SK-N-SH (cell line): ENCODE measurements at regions not wholly inside any gene's neighbourhood (a gene's known extent, or its start where the extent isn't known, plus 50 kb on each side); places are given as distances from the start of the nearest gene placed in this dataset.

Experiments
- CTCF ChIA-PET: fragments of 300-600, 350-600 bp; formaldehyde crosslinking; extraction: SDS; loops from one replicate; lab custom pipeline; 2021; lab: Yijun Ruan, JAX
- POLR2A ChIA-PET: fragments of 350-600 bp; sonication (Branson Sonifier 250); formaldehyde crosslinking; extraction: SDS; loops from one replicate; lab custom pipeline; 2020; ENCODE audit warnings: antibody characterized with exemption, inconsistent platforms; lab: Yijun Ruan, JAX
- DNase-seq: peaks from one replicate; pipeline ENCODE4 v3.0.0; 2012
- H2AFZ ChIP-seq: fragments of 200-600 bp; sonication (generic); 2 replicates; pipeline ENCODE4 v1.8.1; 2016; ENCODE audit warnings: antibody characterized with exemption, mild to moderate bottlenecking, low read depth
- H3F3A ChIP-seq: fragments of 200-600 bp; sonication (generic); replicated peaks from 2 replicates; pipeline ENCODE3; 2016; ENCODE audit warnings: antibody characterized with exemption, mild to moderate bottlenecking; ENCODE audit not compliant: insufficient read depth
- H3K27ac ChIP-seq, 2 experiments: fragments of 200-500 bp in 1 of 2; fragments of 200-600 bp in 1 of 2; sonication (Bioruptor generic) in 1 of 2; sonication (generic), shearing (Covaris generic) in 1 of 2; 2 replicates each; pipeline versions ENCODE4 v1.5.1 to v1.6.1; 2014 to 2016; ENCODE audit warnings: low read depth in 2 of 2, inconsistent platforms in 1 of 2, low read length in 1 of 2, mild to moderate bottlenecking in 1 of 2, mixed read lengths in 1 of 2
- H3K27me3 ChIP-seq: fragments of 200-600 bp; sonication (generic), shearing (Covaris generic); 2 replicates; pipeline ENCODE4 v1.6.1; 2016; ENCODE audit warnings: mixed run types; ENCODE audit not compliant: insufficient read depth
- H3K36me3 ChIP-seq, 2 experiments: fragments of 200-500 bp in 1 of 2; fragments of 200-600 bp in 1 of 2; sonication (Bioruptor generic) in 1 of 2; sonication (generic) in 1 of 2; replicated peaks in 1 of 2; 2 replicates each; pipeline versions ENCODE3 to v1.5.1; 2014 to 2016; ENCODE audit warnings: low read length in 1 of 2, mild to moderate bottlenecking in 1 of 2; ENCODE audit not compliant: insufficient read depth in 2 of 2, control insufficient read depth in 1 of 2
- H3K4me1 ChIP-seq, 2 experiments: fragments of 200-500 bp in 1 of 2; fragments of 200-600 bp in 1 of 2; sonication (Bioruptor generic) in 1 of 2; sonication (generic), shearing (Covaris generic) in 1 of 2; 2 replicates each; pipeline versions ENCODE4 v1.5.1 to v1.6.1; 2014 to 2016; ENCODE audit warnings: low read depth in 1 of 2, low read length in 1 of 2, mixed run types in 1 of 2; ENCODE audit not compliant: insufficient read depth in 2 of 2, control insufficient read depth in 1 of 2
- H3K4me2 ChIP-seq: fragments of 200-600 bp; sonication (generic), shearing (Covaris generic); 2 replicates; pipeline ENCODE4 v1.6.1; 2017; ENCODE audit warnings: mixed run types
- H3K4me3 ChIP-seq, 2 experiments: fragments of 200-500 bp in 1 of 2; fragments of 200-600 bp in 1 of 2; sonication (Bioruptor generic) in 1 of 2; sonication (generic), shearing (Covaris generic) in 1 of 2; 2 replicates each; pipeline versions ENCODE4 v1.5.1 to v1.8.1; 2014 to 2016; ENCODE audit warnings: low read depth in 2 of 2, inconsistent platforms in 1 of 2, low read length in 1 of 2, mild to moderate bottlenecking in 1 of 2, mixed read lengths in 1 of 2, moderate library complexity in 1 of 2
- H3K79me2 ChIP-seq: fragments of 200-600 bp; sonication (generic); 2 replicates; pipeline ENCODE4 v1.8.1; 2017; ENCODE audit warnings: mild to moderate bottlenecking; ENCODE audit not compliant: insufficient read depth
- H3K9ac ChIP-seq: fragments of 200-600 bp; sonication (generic); 2 replicates; pipeline ENCODE4 v1.6.1; 2017; ENCODE audit warnings: mixed run types
- H3K9me2 ChIP-seq: fragments of 200-600 bp; sonication (generic); 2 replicates; pipeline ENCODE4 v1.6.1; 2017; ENCODE audit warnings: mixed run types
- H3K9me3 ChIP-seq: fragments of 200-600 bp; sonication (generic); 2 replicates; pipeline ENCODE4 v1.6.1; 2017; ENCODE audit warnings: mixed run types, mild to moderate bottlenecking, moderate library complexity
- H4K20me1 ChIP-seq: fragments of 200-600 bp; sonication (generic); 2 replicates; pipeline ENCODE4 v1.6.1; 2017; ENCODE audit warnings: mild to moderate bottlenecking, mixed run types; ENCODE audit not compliant: insufficient read depth
- NFIC ChIP-seq: IDR thresholded peaks from 2 replicates; pipeline ENCODE4 v1.4.0; 2012; ENCODE audit warnings: borderline replicate concordance
- RXRA ChIP-seq: IDR thresholded peaks from 2 replicates; pipeline ENCODE4 v1.4.0; 2012; ENCODE audit warnings: low read depth, mild to moderate bottlenecking, borderline replicate concordance
- WGBS: methylation state at CpG from one replicate; pipeline ENCODE4 v1.1.6; 2017; ENCODE audit warnings: low lambda C conversion rate; 5-methylcytosine and 5-hydroxymethylcytosine counted together
- TF ChIP-seq, protein P1 (sequence below): IDR thresholded peaks from 2 replicates; pipeline ENCODE4 v1.4.0; 2012; ENCODE audit warnings: low read depth, borderline replicate concordance
- TF ChIP-seq, protein P2 (sequence below): IDR thresholded peaks from 2 replicates; pipeline ENCODE4 v1.4.0; 2012; ENCODE audit warnings: low read depth, borderline replicate concordance
- TF ChIP-seq, protein P3 (sequence below): fragments of 150-350 bp; IDR thresholded peaks from 2 replicates; pipeline ENCODE4 v1.6.1; 2017; ENCODE audit warnings: antibody characterized with exemption, low read length, low read depth, borderline replicate concordance
- TF ChIP-seq, protein P4 (sequence below): IDR thresholded peaks from 2 replicates; pipeline ENCODE4 v1.6.1; 2012; ENCODE audit warnings: mild to moderate bottlenecking, low read depth, low read length, moderate library complexity
- TF ChIP-seq, protein P5 (sequence below): fragments of 150-350 bp; IDR thresholded peaks from 2 replicates; pipeline ENCODE4 v1.6.1; 2016; ENCODE audit warnings: mild to moderate bottlenecking, low read depth, low read length

DNA sequence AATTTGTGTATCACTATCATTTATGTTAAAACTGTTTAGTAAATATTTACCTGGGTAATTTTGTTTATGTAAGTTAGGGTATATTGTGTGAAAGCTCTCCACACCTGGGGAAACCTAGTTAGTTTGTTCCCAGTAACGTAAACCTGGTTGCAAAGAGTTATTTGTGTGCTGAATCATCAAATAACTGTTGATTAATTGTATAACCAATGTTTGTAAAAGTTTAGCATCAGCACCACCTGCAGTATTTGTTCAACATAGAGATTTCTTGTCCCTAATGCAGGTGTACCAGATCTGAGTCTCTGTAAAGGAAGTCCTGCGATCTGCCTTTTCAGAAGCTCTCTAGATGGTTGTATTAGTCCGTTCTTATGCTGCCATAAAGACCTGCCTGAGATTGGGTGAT, 440.4 kb downstream of the COL12A1 start:
- Histone ChIP-seq H3K4me2 (no peak overlapping the region), H3K27ac (no peak overlapping the region), H3K9me3 (no peaks in the 10 kb centered on the region), H3K79me2 (no peaks in the 10 kb centered on the region), H3K27me3 (no peaks in the 10 kb centered on the region; the same call in 1 of the 2 replicates), H3K4me1 (no peaks in the 10 kb centered on the region), H3K9ac (no peak overlapping the region), H3K9me2 (no peaks in the 10 kb centered on the region), H3F3A (no peaks in the 10 kb centered on the region), H3K36me3 (no peaks in the 10 kb centered on the region)
- ChIA-PET POLR2A (no interaction called here), CTCF (no interaction called here)
- no peak for DNase-seq
- TF ChIP-seq RXRA (no peak), NFIC (no peak)
- TF ChIP-seq, protein P1, sequence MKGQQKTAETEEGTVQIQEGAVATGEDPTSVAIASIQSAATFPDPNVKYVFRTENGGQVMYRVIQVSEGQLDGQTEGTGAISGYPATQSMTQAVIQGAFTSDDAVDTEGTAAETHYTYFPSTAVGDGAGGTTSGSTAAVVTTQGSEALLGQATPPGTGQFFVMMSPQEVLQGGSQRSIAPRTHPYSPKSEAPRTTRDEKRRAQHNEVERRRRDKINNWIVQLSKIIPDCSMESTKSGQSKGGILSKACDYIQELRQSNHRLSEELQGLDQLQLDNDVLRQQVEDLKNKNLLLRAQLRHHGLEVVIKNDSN: no peak
- TF ChIP-seq, protein P2, sequence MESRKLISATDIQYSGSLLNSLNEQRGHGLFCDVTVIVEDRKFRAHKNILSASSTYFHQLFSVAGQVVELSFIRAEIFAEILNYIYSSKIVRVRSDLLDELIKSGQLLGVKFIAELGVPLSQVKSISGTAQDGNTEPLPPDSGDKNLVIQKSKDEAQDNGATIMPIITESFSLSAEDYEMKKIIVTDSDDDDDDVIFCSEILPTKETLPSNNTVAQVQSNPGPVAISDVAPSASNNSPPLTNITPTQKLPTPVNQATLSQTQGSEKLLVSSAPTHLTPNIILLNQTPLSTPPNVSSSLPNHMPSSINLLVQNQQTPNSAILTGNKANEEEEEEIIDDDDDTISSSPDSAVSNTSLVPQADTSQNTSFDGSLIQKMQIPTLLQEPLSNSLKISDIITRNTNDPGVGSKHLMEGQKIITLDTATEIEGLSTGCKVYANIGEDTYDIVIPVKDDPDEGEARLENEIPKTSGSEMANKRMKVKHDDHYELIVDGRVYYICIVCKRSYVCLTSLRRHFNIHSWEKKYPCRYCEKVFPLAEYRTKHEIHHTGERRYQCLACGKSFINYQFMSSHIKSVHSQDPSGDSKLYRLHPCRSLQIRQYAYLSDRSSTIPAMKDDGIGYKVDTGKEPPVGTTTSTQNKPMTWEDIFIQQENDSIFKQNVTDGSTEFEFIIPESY: no peak
- TF ChIP-seq, protein P3, sequence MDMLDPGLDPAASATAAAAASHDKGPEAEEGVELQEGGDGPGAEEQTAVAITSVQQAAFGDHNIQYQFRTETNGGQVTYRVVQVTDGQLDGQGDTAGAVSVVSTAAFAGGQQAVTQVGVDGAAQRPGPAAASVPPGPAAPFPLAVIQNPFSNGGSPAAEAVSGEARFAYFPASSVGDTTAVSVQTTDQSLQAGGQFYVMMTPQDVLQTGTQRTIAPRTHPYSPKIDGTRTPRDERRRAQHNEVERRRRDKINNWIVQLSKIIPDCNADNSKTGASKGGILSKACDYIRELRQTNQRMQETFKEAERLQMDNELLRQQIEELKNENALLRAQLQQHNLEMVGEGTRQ: no peak
- TF ChIP-seq, protein P4, sequence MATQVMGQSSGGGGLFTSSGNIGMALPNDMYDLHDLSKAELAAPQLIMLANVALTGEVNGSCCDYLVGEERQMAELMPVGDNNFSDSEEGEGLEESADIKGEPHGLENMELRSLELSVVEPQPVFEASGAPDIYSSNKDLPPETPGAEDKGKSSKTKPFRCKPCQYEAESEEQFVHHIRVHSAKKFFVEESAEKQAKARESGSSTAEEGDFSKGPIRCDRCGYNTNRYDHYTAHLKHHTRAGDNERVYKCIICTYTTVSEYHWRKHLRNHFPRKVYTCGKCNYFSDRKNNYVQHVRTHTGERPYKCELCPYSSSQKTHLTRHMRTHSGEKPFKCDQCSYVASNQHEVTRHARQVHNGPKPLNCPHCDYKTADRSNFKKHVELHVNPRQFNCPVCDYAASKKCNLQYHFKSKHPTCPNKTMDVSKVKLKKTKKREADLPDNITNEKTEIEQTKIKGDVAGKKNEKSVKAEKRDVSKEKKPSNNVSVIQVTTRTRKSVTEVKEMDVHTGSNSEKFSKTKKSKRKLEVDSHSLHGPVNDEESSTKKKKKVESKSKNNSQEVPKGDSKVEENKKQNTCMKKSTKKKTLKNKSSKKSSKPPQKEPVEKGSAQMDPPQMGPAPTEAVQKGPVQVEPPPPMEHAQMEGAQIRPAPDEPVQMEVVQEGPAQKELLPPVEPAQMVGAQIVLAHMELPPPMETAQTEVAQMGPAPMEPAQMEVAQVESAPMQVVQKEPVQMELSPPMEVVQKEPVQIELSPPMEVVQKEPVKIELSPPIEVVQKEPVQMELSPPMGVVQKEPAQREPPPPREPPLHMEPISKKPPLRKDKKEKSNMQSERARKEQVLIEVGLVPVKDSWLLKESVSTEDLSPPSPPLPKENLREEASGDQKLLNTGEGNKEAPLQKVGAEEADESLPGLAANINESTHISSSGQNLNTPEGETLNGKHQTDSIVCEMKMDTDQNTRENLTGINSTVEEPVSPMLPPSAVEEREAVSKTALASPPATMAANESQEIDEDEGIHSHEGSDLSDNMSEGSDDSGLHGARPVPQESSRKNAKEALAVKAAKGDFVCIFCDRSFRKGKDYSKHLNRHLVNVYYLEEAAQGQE: no peak
- TF ChIP-seq, protein P5, sequence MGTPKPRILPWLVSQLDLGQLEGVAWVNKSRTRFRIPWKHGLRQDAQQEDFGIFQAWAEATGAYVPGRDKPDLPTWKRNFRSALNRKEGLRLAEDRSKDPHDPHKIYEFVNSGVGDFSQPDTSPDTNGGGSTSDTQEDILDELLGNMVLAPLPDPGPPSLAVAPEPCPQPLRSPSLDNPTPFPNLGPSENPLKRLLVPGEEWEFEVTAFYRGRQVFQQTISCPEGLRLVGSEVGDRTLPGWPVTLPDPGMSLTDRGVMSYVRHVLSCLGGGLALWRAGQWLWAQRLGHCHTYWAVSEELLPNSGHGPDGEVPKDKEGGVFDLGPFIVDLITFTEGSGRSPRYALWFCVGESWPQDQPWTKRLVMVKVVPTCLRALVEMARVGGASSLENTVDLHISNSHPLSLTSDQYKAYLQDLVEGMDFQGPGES: no peak
- TF ChIP-seq, all 33 proteins: peak for 0
- WGBS: 16% methylated on average over 3 of the region's 3 CpGs
- no peaks in the 10 kb centered on the region for H4K20me1 ChIP-seq
- H2AFZ ChIP-seq: no peak overlapping the region
- H3K4me3 ChIP-seq: no peak overlapping the region
